Stimulated activated CD8-positive, alpha-beta memory T cell treated with anti-CD3 and anti-CD28 coated beads, Interleukin-12 subunit alpha, Interleukin-12 subunit beta, amount 100 ng/mL, for 24 hours (primary cell): ENCODE measurements at regions not wholly inside any gene's neighbourhood (a gene's known extent, or its start where the extent isn't known, plus 50 kb on each side); places are given as distances from the start of the nearest gene placed in this dataset.

Experiments
- DNase-seq: peaks from one replicate; pipeline ENCODE4 v3.0.0-alpha.2; 2020; ENCODE audit errors: extremely low read depth

DNA sequence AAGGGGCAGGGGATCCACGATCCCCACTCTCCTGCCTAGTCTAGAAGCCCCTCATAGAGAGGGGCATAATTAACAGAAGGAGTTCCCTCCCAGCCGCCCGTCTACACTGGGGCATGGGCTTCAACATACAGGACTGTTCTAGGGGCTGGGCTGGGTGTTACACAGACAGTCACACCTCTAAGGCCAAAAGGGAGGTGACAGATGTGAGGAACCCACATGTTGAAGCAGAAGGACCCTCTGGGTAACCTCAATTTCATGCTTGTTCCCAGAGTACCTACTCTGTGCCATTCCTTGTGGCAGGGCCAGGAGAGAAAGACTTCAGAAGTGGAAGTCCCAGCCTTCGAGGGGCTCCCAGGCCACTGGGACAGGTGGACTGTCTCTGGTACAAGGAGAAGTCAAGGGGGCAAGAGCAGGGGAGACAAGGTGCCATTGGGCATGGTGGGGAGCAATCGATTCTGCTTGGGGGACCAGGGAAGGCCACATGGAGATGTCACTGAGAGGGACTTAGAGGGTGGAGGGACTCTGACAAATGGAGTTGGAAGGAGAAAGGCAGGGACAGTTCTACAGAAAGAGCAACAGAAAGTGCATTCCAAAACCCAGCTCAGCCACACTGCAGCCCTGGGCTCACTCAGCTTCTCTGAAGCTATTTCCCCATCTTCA is 71.3 kb downstream of the CPN2 start:
- no peak for DNase-seq

DNA sequence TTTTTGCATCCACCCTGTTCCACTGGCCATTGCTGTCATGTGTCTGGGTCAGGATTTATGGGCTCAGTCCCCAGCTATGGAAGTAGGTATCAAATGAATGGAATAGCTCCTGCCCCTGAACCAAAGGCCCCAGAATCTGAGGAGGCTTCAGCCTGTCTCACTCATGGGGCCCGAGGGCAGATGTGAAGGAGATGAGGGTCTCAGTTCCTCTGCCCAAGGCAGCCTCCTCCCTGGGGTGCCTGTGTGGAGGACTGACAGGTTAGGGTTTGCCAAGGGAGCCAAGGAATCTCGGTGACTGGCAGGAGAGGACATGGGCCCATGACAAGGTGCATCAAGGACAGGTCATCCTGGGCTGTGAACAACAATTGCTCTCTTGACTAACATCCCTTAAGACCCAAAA is 70.4 kb downstream of the CPN2 start:
- DNase-seq, result no peak

DNA sequence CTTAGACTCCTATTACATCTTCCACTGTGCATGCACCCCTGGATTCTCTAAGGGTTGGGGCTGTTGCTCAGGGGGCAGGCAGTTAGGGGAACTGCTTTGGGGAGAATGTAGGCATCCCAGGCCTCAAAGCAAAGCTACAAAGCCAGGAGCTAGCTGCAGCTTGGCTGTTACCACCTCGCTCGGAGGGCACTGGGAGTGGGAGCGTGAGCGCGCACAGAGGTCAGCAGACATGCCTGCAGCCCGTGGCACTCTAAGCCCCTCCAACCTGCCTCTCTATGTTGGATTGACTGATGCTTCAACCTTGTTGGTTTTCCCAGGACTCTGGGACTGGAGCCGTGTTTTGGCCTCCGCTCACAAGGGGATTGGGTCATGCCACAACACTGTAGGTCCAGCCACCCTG is 69.8 kb downstream of the CPN2 start:
- no peak for DNase-seq

DNA sequence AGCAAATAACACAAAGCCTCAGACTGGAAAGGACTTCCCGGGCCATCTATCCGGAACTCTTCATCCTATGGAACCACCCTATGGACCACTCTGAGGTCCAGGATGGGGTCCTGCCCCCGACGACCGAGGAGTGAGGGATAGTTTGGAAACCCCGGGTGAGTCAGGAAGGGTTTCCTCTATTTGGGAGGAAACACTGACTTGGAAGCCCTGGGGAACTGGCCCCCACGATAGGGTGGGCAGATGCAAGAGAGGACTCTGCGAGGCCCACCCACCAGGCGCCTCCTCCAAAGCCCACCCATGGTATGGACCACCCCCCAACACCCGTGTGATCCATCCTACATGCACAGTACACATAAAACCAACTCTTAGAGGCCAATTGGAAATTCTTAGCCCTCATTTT is 69.4 kb downstream of the CPN2 start:
- no peak for DNase-seq

DNA sequence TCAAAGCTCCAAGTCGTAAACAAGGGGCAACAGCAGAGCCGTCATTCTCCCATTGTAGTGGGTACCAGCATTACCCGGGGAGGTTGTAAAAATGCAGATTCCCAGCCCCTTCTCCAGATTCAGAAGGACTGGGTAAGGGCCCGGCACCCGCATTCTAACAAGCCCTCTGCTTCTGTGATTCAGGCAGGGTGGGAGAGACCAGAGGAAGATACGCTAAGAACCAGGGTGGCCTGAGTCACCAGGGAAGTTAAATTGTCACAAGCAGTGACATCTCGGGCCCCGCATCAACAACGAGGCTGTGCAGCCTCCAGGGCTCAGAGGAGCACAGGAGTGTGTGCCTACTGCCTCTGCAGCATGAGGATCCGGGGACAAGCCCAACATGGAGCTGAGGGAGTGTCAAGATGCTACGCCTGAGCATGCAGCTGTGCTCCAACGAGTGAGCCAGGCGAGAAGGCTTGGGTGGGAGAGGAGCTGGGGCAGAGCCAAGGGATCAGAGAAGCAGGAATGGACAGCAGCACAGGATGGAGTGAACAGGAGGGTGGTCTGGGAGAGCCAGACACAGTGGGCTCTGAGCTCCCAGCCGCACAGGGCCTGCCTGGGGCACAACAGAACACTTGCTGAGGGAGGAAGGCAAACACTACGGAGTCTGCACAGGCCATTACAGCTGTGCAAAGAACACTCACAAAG is 68.5 kb downstream of the CPN2 start:
- no peak for DNase-seq

DNA sequence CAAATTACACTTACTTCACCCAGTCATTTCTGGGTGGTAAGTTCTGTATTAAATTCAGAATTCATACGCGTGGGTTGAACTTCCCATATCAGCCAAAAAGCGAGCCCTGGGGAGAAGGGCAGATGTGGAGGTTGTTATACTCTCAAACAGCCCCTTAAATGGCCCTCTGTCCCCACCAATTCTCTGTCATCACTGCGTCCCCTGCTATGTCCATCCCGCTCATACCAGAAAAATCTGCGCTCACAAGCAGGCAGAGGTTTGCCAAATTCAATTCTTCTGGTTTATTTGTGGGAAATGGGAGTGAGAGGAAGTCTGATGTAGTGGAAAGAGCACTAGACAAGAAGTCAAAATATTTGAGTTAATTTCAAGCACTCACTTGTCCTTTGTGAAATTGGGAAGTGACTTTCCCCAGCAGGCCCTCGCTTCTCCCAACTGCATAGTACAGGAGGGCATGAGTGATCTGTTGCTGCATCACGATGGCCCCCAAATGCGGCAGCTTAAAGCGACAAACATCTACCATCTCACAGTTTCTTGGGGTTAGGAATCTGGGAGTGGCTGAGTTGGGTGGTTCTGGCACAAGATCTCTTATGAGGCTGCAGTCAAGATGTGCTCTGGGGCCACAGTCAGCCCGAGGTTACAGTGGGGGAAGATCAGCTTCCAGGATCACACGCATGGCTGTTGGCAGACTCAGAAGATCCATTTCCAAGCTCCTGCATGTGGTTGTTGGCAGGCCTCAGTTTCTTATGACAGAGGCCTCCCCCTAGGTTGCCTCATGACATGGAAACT is 67.7 kb downstream of the CPN2 start:
- no peak for DNase-seq

DNA sequence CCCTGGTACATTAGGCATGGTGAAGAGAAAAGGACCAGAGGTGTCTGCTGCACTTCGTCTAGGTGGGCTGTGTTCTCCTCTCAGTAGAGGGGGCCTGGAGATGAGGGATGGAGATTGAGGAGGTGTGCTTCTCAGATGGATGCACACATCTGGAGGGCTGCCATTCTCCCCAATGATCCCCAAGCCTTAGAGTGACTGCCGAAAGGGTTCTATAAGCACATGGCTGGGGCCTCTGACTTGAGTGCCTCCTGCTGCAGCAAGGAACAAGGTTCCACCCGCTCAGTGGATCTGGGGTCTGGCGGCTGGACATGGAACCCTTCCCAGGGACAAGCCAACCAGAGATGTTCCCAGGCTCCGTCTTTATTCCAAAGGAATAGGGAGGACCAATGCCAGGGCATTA is 66.8 kb downstream of the CPN2 start:
- DNase-seq, result no peak

DNA sequence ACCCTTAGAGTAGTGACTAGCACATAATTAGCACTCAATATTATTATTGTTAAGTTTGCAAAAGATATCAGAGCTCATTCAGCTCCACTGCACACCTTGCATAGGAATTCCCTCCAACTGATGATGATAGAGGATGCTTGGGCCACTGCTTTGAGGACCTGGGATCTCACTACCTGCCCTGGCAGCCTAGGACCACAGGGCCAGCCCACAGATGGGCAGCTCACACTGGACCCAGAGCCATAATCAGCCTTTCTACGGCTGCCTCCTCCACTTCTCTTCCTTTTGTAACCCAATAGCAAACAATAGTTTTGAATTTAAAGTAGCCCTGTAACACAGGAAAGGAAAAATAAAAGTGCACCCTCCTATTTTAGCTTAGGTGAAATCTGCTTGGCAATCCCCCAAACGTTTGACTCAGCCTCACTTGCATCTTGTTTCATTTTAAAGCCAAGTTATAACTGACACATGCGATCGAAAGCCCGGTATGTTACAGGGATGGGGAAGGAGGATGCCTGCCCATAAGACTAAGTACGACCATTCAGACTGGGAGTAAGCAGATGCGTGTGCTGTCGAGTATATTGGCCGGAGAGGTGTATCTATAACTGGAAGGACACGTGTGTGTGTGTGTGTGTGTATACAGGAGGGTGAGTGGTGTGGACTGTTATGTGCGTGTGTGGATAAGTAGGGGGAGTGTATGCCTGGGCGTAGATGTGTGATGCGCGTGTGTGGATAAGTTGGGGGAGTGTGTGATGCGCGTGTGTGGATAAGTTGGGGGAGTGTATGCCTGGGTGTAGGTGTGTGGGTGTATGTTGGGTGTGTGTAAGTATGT is 65.9 kb downstream of the CPN2 start:
- DNase-seq, result no peak

DNA sequence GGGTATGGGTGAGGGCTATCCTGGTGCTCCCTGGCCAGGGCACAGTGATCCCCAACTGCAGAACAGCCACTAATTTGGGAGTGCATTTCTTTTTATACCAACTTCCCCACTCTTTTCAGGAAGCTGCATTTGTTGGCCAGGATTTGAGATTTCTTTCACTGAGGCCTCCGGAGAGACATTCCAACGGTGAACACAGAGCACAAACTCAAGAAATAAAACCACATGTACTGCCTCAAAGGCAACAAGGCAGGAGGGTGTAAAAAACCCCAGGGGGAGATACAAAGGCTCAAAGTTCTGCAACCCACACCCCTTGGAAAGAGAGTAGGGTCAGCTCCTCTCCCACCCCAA is 65.3 kb downstream of the CPN2 start:
- no peak for DNase-seq

DNA sequence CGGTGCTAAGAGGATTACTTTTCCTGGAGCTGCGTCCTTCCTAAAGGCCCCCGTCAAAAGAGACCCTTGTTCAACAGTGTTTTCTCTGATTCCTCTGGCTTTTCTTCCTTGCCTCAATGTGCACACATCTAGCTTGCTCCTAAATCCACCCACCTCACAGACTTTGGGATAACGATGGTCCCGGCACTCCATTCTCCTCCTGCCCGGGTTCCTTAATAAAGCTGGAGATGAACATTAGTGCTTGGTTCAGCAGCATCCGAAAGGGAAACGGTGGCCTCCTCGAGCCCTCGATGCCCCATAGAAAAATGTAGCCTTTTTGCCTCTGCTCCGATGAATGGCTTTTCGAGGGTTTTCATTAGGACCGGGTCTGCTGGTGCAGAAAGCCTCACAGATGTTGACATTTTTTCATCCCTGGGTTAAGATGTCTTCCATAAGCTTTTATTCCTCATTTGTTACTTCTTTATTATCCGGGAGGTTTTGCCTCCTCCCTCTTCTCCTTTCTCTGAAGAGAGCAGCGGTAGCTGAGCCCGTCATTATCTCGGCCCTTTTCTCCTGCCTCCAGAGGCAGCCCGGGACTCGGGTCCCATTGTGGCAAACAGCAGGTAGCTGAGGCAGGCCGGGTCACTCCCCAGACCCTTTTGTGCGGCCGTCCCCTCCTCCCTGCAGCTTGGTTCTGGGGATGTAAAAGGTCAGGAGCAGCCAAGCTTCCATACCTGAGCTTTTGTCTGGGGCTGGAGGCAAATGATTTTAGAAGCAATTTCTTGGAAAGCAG is 64.6 kb downstream of the CPN2 start:
- DNase-seq, result no peak

DNA sequence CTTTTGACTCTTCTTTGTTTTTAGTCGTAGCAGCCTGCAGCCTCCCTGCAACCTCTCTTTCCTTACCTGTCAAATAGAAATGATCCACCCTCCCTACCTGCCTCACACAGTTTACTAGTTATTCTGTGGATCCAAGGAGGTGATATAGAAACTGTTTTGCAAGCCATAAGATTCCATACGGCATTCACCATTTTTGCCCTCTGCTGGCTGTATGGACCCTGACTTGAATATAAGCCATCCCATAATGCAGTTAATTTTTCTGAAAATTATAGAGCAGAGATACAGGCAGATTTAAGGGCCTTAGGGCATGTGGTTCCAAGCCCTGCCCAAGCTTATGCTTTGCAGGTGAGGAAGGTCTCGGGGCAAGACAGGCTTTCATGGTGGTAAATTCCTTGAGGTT is 63.8 kb downstream of the CPN2 start:
- no peak for DNase-seq

DNA sequence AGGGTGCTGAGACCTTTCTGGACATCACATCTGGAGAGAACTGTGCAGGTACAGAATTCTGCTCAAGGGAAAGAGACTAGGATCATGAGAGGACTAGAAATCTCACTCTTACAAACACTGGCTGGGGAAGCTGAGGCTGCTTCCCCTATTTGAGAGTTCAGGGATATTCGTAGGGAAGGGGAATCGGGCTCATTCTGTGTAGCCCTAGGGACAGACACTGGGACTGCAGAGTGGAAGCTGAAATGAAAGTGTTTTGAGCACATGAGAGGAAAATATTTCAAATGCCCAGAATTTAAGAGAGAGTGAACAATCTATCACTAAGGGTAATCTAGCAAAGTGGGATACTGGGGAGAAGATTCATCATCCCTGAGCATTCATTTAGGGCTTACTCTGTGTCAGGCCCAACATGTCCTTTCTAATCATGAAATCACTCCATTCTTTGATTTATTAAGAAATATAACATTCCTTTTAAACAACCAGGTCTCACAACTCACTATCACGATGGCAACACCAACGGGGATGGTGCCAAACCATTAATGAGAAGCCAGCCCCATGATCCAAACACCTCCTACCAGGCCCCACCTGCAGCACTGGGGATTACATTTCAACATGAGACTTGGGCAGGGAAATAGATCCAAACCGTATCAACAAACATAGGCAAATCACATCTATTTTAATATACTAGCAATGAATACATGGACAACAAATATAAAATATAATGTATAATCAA is 63.0 kb downstream of the CPN2 start:
- no peak for DNase-seq
